NCI-H345 (cell line): ENCODE measurements at regions not wholly inside any gene's neighbourhood (a gene's known extent, or its start where the extent isn't known, plus 50 kb on each side); places are given as distances from the start of the nearest gene placed in this dataset.

Experiments used
- DNase-seq: peaks from one replicate; lab custom pipeline; 2025; lab: John Stamatoyannopoulos, UW

GRCh38 chr2:22734373-22735045 is 650.5 kb upstream of the KLHL29 start:
- no peak for DNase-seq

- DNase-seq, result no peak
Measured at GRCh38 chr2:22737144-22737543, 647.8 kb upstream of the KLHL29 start.

- no peak for DNase-seq
Measured at GRCh38 chr2:22741216-22741615, 643.8 kb upstream of the KLHL29 start.

GRCh38 chr2:22748909-22749308 is 636.1 kb upstream of the KLHL29 start:
- DNase-seq, result no peak

- DNase-seq, result no peak
Measured at GRCh38 chr2:22753476-22753875, 631.5 kb upstream of the KLHL29 start.

- DNase-seq, result no peak
Measured at GRCh38 chr2:22756276-22757043, 628.5 kb upstream of the KLHL29 start.

GRCh38 chr2:22769497-22769896 is 615.5 kb upstream of the KLHL29 start:
- DNase-seq, result no peak

GRCh38 chr2:22784566-22784965 is 600.4 kb upstream of the KLHL29 start:
- DNase-seq, result no peak

- DNase-seq, result no peak
Measured at GRCh38 chr2:22786817-22787216, 598.2 kb upstream of the KLHL29 start.

- DNase-seq, result no peak
Measured at GRCh38 chr2:22787745-22788144, 597.2 kb upstream of the KLHL29 start.

GRCh38 chr2:22788749-22789327 is 596.1 kb upstream of the KLHL29 start:
- no peak for DNase-seq

GRCh38 chr2:22795287-22795866 is 589.6 kb upstream of the KLHL29 start:
- DNase-seq, result no peak

GRCh38 chr2:22798386-22798785 is 586.6 kb upstream of the KLHL29 start:
- DNase-seq, result no peak

GRCh38 chr2:22800412-22800811 is 584.6 kb upstream of the KLHL29 start:
- no peak for DNase-seq

GRCh38 chr2:22801071-22801470 is 583.9 kb upstream of the KLHL29 start:
- DNase-seq, result no peak

GRCh38 chr2:22801970-22802369 is 583.0 kb upstream of the KLHL29 start:
- no peak for DNase-seq

- DNase-seq, result no peak
Measured at GRCh38 chr2:22807872-22808271, 577.1 kb upstream of the KLHL29 start.

GRCh38 chr2:22810602-22811001 is 574.4 kb upstream of the KLHL29 start:
- no peak for DNase-seq

GRCh38 chr2:22812065-22812680 is 572.8 kb upstream of the KLHL29 start:
- DNase-seq, result no peak

GRCh38 chr2:22817197-22817596 is 567.8 kb upstream of the KLHL29 start:
- DNase-seq, result no peak

GRCh38 chr2:22821458-22821857 is 563.5 kb upstream of the KLHL29 start:
- DNase-seq, result no peak

GRCh38 chr2:22822835-22823234 is 562.1 kb upstream of the KLHL29 start:
- peak; percentile 25 for DNase-seq
